HK-2 (cell line): ENCODE measurements at regions not wholly inside any gene's neighbourhood (a gene's known extent, or its start where the extent isn't known, plus 50 kb on each side); places are given as distances from the start of the nearest gene placed in this dataset.

Experiments used
- DNase-seq: peaks from one replicate; pipeline ENCODE4 v3.0.0-alpha.2; 2018; ENCODE audit not compliant: unreplicated experiment

DNA sequence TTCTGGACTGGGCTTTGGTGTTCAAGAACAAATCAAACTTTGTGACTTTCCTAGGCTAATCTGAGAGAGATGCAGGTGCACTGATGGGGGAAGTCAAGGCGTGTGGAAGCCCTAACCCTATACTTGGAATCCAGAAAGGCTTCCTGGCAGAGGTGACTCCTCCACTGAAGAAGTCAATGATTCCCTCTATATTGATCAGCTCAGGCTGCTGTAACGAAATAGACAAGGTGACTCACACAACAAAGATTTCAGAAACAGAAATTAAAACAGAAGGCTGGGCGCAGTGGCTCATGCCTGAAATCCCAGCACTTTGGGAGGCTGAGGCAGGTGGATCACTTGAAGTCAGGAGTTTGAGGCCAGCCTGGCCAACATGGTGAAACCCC is 69.6 kb upstream of the GGTA1 start:
- no peak for DNase-seq

- DNase-seq, result no peak
These were observed 72.9 kb upstream of the GGTA1 start for GRCh38 chr9:121572581-121572980.

DNA sequence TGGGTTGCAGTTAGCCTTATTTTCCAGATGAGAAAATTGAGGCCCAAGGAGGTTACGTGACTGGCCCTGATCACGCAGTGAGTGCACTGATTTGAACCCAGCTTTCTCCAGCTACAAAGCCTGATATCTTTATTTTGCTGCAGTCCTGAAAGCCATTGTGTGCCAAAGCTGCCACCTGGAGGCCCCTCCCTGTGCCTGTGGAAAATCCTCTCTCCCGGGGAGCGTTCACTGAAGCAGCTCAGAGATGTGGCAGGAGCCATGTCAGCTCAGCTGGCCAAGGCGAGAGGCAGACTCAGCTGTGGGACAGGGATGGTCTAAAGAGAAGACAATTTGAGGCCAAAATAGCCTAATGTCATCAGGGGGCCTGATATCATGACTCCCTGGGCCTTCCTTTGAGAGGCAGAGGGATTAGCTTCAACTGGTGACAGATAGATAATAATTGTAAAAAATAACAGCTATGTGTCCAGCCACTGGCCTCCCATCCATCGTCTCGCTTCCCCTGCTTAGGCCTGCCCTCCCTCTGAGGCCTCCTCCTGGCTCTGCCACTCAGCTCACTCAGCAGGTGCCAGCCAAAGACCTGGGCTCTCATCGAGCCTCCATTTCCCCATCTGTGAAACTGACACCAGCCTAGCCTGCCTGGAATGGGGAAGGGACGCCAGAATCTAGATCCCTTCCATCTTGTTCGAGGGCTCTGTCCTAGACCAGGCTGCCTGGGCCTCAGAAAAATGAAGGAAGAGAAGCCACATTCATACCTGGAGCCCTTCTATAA is 74.3 kb upstream of the GGTA1 start:
- DNase-seq, result no peak

DNA sequence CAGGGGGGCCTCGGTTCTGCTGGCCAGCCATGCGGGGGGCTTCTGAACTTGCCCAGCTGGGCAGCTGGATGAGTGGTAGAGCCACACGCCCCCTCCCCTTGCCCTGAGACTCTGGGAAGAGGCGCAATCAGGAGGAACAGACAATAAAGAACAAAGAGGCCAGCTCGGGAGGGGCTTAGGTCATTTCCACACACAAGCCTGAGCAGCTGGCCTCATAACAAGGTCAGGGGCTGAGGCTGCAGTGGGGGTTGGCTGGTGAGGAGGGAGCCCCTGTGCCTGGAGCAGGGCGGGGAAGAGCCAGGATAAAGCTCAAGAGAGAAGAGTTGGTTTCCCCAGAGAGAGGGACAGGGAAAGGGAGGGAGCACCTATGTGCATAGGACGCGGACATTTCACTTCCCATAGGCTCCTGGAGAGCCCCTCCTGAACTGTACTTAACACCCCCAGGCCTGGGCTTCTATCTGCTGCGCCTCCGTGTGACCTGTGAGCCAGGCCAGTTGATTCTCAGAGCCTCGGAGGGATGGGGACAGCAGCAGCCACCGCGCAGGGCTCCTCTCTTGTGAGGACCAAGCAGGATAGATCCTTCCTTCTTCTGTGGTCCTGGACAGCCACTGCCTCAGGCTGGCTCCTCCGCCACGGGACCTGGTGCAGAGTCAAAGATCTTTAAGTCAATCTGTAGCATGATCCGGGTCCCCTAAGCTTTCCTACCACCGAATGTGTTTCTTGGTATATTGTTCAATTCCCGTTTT is 75.3 kb upstream of the GGTA1 start:
- no peak for DNase-seq

- DNase-seq, result no peak
These were observed 75.0 kb upstream of the DAB2IP start for GRCh38 chr9:121576281-121577075.

- no peak for DNase-seq
These were observed 74.3 kb upstream of the DAB2IP start for GRCh38 chr9:121577166-121577565.

DNA sequence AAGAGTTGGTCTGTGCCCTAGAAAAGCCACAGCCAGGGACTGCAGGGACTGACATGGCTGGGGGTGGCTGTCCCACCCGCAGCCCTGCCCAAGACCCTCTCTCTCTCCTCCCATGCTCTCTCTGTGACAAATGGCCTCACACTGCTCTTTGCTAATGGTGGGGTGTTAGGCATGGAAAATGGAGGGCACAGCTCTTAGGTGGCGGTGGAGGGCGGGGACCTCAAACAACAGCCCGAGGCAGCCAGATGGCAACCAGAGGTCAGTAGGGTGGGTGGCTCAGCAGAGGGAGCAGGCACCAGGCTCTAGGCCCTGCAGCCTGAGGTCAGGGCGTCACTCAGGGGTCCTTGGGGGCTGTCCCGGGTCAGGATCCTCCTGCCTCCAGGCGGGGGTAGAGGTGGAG is 73.9 kb upstream of the DAB2IP start:
- no peak for DNase-seq

DNA sequence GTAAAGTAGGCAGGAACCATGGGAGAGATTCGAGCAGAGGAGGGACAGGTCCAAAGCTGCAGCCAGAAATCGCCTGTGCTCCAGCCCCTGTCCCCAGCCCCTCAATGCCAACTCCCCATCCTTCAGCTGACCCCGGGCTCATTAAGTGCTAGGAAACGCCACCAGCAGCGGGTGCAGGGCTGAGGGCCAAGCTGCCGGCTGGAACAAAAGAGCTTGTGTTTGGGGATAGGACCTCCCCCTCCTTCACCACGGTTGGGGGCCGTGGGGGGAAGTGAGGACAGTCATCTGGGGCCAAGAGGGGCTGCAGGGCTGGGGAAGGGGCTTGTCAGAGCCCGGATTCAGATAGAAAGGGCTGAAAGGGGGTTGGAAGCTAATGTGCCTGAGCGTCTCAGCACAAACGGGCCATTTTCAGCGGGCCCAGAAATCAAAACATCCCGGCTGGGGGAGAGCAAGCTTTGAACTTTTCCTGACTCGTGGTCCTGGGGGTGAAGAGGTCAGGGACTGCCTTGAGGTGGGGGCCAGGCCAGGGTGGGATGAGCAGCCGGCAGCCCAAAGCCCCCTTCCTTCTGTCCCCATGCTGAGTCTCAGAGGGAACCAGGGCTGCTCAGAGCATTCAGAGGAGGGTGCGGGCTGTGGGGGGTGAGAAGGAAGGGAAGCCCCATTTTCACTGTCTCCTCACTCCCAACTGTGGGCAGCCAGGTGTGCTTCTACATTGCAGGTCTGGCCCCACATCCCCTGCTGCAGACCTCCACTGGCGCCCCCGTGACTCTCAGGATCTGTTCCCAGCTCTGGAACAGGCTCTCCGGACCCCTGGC is 69.4 kb upstream of the DAB2IP start:
- no peak for DNase-seq

DNA sequence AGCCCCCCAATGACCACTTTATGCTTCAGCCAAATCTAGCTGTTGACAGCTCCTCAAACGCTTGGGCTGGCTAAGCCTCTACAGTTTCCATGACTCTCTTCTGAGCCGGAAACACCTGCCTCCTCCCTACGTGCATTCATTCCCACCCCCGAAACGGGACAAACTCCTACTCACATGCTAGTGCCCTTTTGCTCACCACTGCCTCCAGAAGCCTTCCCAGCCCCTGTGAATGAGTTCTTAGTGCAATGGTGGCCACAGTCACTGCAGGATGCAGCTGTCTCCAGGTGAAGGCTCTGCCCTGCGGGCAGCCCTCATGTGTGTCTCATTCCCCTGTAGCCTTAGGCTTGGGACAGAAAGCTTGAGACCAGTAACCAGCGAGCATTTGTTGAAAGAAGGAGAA is 68.8 kb upstream of the DAB2IP start:
- no peak for DNase-seq

GRCh38 chr9:121584421-121584820 is 67.0 kb upstream of the DAB2IP start:
- no peak for DNase-seq

DNA sequence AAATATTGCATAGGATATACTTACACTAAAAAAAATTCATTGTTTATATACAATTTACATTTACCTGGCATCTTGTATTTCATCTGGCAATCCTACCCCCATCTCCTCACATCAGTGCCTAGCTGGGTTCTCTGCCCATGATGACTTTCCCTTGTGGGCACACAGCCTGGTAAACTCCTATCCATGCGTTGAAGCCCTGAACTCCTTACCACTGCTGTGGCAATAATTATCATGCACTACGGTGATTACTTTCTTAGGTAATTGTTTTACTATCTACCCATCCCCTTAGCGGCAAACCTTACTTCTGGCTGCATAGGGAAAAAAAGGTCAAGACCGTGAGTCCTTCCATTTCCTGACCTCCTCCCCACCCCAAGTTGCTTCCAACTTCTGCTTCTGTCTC is 63.6 kb upstream of the DAB2IP start:
- no peak for DNase-seq

DNA sequence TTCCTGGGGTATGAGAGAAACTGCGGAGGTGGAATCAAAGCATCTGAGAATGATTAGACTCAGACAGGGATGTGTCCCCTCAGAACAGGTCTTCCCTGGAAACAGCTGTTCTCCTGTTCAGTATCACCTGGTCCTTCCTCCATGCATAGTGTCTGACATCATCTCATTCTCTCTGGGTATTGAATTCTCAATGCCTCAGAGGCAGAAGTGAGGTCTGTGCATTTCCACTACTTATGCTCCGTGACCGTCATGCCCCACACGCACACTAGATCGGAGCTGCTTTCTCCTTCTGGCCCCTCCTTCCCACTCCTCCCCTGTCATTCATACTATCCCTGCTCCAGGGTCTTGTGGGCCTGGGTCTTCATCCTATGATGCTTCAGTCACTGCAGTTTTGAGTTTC is 61.4 kb upstream of the DAB2IP start:
- no peak for DNase-seq

GRCh38 chr9:121592265-121592664 is 59.2 kb upstream of the DAB2IP start:
- no peak for DNase-seq

GRCh38 chr9:121593066-121593465 is 58.4 kb upstream of the DAB2IP start:
- DNase-seq, result no peak

DNA sequence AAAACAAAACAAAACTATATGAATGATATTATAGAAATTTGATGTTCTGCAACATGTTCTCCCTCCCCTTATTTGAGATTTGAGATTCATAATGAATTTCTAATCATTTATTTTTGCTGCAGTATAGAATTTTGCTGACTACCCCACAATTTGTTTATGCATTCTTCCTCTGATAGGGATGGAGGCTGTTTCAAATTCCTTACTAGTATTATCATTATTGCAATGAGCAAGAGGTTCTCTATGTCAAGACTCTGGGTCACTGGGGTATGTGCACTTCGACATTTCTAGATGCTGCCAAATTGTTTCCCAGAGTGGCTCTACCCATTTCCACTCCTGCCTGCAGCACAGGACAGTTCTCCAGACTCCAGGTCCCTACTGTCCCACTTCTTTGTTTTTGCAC is 54.9 kb upstream of the DAB2IP start:
- DNase-seq, result no peak

DNA sequence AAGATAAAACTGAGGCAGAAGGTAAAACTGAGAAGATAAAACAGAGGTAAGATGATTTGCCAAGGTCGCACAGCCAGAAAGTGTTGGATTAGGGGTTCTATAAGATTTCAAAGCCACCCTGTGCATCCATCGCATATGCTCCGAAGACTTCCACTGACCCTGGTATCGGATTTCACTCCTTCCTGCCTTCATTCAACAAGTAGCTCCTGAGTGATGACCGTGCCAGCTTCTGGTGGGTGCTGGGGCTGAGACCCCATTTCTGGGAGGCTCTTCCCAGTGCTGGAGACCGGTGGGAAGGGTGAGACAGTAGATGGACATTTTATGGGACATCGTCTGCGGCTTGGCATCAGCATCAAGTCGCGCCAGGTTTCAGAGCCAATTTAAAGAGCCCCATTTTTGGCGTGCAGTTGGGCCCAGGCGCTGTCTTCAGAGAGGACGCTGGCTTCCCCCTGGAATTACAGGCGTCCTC is 53.7 kb upstream of the DAB2IP start:
- no peak for DNase-seq

DNA sequence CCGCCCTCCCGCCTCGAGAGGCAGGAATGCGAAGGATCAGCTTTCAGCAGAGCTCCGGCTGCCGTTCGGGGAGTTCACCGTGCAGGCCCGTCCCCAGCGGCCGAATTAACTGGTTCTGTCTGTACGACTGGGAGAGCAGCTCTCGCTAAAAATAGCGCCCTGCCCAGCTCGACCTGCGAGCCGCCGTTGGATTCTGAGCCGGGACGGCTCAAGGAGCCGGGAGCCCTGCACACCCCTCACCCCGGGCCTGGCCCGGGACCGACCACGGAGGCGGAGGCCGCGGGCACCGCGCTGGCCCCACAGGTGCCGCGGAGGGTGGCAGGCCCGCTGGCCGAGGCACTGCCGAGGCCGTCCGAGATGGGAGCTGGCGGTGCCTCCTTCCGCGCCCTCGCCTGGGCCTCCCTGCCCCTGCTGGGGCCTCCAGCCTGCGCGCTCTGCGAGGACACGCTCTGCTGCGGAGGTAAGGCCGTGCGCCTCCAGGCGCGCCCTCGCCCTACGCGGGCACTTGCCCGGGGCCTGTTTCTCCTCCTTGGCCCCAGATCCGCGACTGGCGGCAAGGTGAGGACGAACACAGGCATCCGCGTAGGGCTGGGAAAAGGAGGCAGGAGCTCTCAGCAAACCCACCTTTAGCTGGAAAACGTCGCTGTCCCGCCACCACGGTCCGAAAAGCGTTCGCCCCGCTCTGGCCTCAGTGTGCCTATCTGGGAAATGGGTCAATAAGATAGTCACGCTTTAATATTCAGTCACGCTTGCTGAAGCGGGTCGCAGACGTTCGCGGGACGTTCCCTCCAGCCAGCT is 53.1 kb upstream of the DAB2IP start:
- no peak for DNase-seq

DNA sequence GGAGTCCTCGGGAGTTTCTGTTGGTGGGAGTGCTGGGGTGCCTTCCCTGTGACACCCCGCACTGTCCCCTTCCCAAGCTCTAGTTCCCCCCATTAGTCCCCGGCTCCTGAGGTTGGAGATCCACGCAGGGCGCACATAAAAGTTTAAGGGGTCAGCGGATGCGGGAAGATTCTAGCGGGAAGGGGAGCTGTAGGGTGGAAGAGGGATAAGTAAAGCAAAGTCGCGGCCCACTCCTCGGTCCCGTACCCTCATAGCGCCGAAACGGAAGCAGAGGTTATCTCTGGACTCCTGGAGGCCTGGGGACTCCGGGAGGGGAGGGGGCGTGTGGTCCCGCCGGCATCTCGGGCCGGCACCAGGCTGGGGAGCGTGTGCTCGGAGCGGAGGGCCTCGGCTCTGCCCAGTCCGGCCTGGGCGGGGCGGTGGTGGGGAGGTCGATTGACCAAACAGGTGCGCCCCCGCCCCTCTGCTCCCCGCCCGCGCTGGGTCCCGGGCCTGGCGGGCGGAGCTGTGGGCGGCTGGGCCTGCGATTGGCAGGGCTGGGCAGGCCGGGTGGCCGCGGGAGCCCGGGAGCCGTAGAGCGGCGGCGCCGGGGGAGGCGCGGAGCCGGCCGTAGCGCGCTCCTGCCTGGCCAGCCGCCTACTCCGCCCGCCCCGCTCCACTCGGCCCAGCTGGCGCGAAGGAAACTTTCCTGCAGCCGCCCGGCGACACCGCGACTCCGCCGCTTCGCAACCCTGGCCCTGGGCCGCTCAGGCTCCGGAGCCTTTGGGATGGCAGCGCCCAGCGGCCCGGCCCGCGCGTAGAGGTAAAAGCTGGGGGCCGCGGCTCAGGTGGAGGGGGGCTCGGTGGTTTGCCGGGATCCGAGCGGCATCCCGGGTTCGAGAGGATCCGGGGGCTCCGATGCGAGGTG is 52.2 kb upstream of the DAB2IP start:
- DNase-seq, result no peak

DNA sequence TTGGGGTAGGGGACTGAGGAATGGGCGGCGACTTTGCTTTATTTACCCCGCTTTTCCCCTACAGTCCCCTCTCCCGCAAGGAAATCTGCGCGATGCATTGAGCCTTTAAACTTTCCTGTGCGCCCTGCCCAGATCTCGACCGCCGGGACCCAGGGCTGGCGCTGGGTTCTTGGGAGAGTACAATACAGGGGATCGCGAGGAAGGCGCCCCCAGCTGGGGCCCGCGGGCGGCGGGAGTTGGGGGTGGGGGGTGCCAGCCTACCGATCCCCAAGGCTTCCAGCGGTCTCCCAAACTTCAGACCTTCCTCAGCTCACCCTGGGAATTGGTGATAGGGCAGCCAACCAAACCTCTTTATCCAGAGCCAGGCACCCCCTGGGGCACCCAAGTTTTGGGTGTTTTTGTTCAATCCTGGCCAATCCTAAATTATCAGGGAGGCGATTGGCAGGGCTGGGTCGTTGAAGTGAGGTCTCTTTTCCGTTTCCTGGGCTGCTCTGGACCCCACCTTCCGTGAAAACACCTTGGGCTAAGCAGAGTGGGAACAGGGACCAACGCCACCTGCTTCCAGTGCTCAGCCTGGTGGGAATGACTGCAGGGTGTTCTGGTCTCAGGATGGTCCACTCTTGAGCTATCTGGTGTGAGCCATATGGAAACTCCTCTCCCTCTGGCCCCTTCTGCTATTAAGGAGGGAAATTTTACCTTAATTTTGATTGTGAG is 51.4 kb upstream of the DAB2IP start:
- no peak for DNase-seq
